Raji (cell line): ENCODE measurements at regions not wholly inside any gene's neighbourhood (a gene's known extent, or its start where the extent isn't known, plus 50 kb on each side); places are given as distances from the start of the nearest gene placed in this dataset.

Source experiments
- POLR2A ChIP-seq: IDR thresholded peaks from 2 replicates; pipeline ENCODE4 v1.6.1; 2011; ENCODE audit warnings: low read depth, low read length, control low read depth; ENCODE audit not compliant: insufficient read depth

- no peak for TF ChIP-seq POLR2A
Observed at GRCh38 chr4:38612646-38613414, 51.2 kb upstream of the KLF3 start.
